Upper lobe of left lung (tissue), 4 donors: ENCODE measurements at regions not wholly inside any gene's neighbourhood (a gene's known extent, or its start where the extent isn't known, plus 50 kb on each side); places are given as distances from the start of the nearest gene placed in this dataset.

Experiments used
- EP300 ChIP-seq, 4 donors: sonication (generic); formaldehyde crosslinking; IDR thresholded peaks; one replicate each; pipeline ENCODE4 v1.5.1; 2017; ENCODE audit warnings: antibody characterized with exemption in 4 of 4, control low read depth in 2 of 4
- POLR2A ChIP-seq, 4 donors: fragments of 450-650 bp; IDR thresholded peaks; one replicate each; pipeline ENCODE4 v1.5.1; 2016 to 2017; ENCODE audit warnings: antibody characterized with exemption in 4 of 4, mild to moderate bottlenecking in 2 of 4

GRCh38 chr18:78726326-78727056 is 253.1 kb upstream of the SALL3 start:
- TF ChIP-seq POLR2A (IDR thresholded peaks at IDR 0.05) (no peak), EP300 (IDR thresholded peaks at IDR 0.05) (no peak)
